ENCODE measurements at regions not wholly inside any gene's neighbourhood (a gene's known extent, or its start where the extent isn't known, plus 50 kb on each side); places are given as distances from the start of the nearest gene placed in this dataset.

DNA sequence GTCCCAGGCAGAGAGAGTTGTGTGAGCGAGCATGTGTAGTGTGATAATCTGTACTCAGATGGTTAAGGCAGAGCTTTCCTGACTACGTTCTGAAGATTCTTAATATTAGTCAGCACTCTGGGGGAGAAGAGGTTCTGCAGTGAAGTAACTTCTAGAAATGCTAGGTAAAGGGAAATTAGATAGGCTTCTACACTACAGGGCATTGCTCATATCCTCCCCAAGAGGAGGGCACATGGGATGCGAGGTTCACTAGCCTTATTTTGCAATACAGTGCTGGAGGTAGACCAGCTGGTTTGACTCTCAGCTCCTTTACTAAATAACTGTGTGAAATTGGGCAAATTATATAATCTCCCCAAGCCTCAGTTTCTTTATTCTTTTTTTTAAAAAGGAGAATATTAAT lies 300.3 kb upstream of the PDZRN3 start:
- no peak for TF ChIP-seq CTCF (IDR thresholded peaks at IDR 0.05; ENCODE audit: insufficient read depth, low read depth, low read length, missing control alignments)

DNA sequence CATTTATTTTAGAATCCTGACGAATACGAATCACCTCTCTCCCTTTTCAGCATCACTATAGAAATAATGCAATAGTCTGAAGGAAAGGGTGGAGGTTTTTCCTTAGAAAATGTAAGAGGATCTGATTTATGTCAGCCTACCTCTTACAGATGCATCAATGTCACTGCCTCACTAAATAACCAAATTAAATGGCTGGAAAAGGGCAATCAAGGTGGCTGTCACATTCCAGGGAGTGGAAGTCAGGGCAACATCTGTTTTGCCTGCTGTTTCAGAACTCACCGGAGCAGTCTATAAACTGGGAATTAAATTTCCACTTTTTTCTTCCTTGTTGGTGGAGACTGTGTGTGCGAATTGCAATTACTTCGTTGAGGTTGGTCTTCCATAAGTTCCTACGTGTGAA lies 299.3 kb upstream of the PDZRN3 start:
- no peak overlapping the region for H3K4me3 ChIP-seq (ENCODE audit: low read length)
- DNase-seq (ENCODE audit: low read depth) = no peak
- TF ChIP-seq CTCF (IDR thresholded peaks at IDR 0.05; ENCODE audit: insufficient read depth, low read depth, low read length, missing control alignments) = no peak

More for the DNA sequence above, 300.3 kb upstream of the PDZRN3 start:
- no peak for DNase-seq (ENCODE audit: low read depth)
- no peak overlapping the region for H3K4me3 ChIP-seq (ENCODE audit: low read length)

DNA sequence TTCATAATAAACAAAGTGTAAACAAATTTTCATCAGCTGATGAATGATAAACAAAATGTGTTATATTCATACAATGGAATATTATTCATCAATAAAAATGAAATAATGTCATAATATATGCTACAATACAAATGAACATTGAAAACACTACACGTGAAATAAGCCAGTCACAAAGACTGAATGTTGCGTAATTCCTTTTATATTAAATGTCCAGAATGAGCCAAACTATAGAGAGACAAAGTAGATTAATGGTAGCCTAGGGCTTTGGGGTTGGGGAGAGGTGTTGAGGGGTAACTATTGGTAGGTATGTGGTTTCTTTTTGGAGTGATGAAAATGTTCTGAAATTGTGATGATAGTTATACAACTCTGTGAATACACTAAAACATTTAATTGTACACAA lies 292.9 kb upstream of the PDZRN3 start:
- no peak for TF ChIP-seq CTCF (IDR thresholded peaks at IDR 0.05; ENCODE audit: insufficient read depth, low read depth, low read length, missing control alignments)
- no peak for DNase-seq (ENCODE audit: low read depth)
- no peak overlapping the region for H3K4me3 ChIP-seq (ENCODE audit: low read length)

GRCh38 chr3:73915886-73916285 lies 291.1 kb upstream of the PDZRN3 start:
- TF ChIP-seq CTCF (IDR thresholded peaks at IDR 0.05; ENCODE audit: insufficient read depth, low read depth, low read length, missing control alignments) = no peak
- no peak overlapping the region for H3K4me3 ChIP-seq (ENCODE audit: low read length)
- DNase-seq (ENCODE audit: low read depth) = no peak

GRCh38 chr3:73908218-73908617 lies 283.5 kb upstream of the PDZRN3 start:
- DNase-seq (ENCODE audit: low read depth) = no peak
- no peak overlapping the region for H3K4me3 ChIP-seq (ENCODE audit: low read length)
- no peak for TF ChIP-seq CTCF (IDR thresholded peaks at IDR 0.05; ENCODE audit: insufficient read depth, low read depth, low read length, missing control alignments)

GRCh38 chr3:73901686-73902085 lies 276.9 kb upstream of the PDZRN3 start:
- no peak for DNase-seq (ENCODE audit: low read depth)
- no peak overlapping the region for H3K4me3 ChIP-seq (ENCODE audit: low read length)
- TF ChIP-seq CTCF (IDR thresholded peaks at IDR 0.05; ENCODE audit: insufficient read depth, low read depth, low read length, missing control alignments) = no peak

DNA sequence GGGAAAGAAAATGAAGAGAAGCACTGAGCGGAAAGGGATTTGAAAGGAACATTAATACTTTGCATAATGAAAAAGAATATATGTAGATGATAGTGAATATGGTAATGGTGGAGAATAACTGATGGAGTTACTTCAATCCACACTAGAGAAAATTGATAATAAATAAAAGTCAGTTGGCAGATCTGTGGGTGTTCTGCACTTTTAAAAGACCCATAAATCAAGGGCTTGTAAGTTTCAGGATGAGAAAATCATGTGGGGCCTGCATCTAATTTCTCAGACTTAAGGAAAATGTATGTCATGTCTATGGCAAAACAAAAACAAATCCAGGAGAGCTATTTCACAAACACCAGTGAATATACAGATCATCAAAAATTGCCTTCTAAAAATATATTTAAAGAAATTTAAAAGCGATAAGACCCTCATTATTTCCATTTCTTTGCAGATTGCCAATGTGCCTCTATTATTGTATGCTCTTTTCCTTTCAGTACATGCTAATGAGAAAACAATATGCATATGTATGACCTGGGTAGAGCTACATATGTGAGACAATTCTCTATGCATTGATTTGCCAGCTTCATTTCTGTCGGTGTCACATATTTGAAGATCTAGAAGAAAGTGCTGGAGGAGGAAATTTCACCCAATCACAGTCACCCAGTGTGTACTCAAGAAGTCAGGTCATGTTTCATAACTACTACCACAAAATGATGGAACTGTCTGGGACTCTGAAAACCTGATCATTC lies 269.9 kb upstream of the PDZRN3 start:
- H3K4me3 ChIP-seq (ENCODE audit: low read length) = no peak overlapping the region
- TF ChIP-seq CTCF (IDR thresholded peaks at IDR 0.05; ENCODE audit: insufficient read depth, low read depth, low read length, missing control alignments) = no peak
- DNase-seq (ENCODE audit: low read depth) = no peak
